GM21515 (cell line): ENCODE measurements at regions not wholly inside any gene's neighbourhood (a gene's known extent, or its start where the extent isn't known, plus 50 kb on each side); places are given as distances from the start of the nearest gene placed in this dataset.
"Not testable (repeated sequence)": the region's sequence is repeated elsewhere in the genome, so short reads cannot be mapped to it uniquely, and the experiment has no call there.

Experiments
- ATAC-seq: cut with Tn5 transposase; IDR thresholded peaks from one replicate; pipeline ENCODE4 v1.9.1; 2021; ENCODE audit not compliant: unreplicated experiment

- no peak for ATAC-seq
Observed at GRCh38 chr4:179165000-179165738, 1722.9 kb upstream of the AGA start.

- ATAC-seq, result no peak
Observed at GRCh38 chr4:179165862-179166261, 1723.6 kb upstream of the AGA start.

GRCh38 chr4:179170308-179170707 lies 1728.1 kb upstream of the AGA start:
- not testable (repeated sequence) for ATAC-seq

- no peak for ATAC-seq
Observed at GRCh38 chr4:179182741-179183140, 1740.5 kb upstream of the AGA start.

- no peak for ATAC-seq
Observed at GRCh38 chr4:179195887-179196286, 1753.7 kb upstream of the AGA start.

GRCh38 chr4:179196511-179196910 lies 1754.3 kb upstream of the AGA start:
- no peak for ATAC-seq

- no peak for ATAC-seq
Observed at GRCh38 chr4:179200681-179201080, 1758.4 kb upstream of the AGA start.

- ATAC-seq, result no peak
Observed at GRCh38 chr4:179225594-179225993, 1783.4 kb upstream of the AGA start.

GRCh38 chr4:179248821-179249220 lies 1806.6 kb upstream of the AGA start:
- no peak for ATAC-seq

- ATAC-seq, result no peak
Observed at GRCh38 chr4:179268791-179269190, 1826.6 kb upstream of the AGA start.

- ATAC-seq, result no peak
Observed at GRCh38 chr4:179272282-179272681, 1830.0 kb upstream of the AGA start.

GRCh38 chr4:179278647-179279046 lies 1836.4 kb upstream of the AGA start:
- ATAC-seq, result no peak

GRCh38 chr4:179285696-179286095 lies 1843.5 kb upstream of the AGA start:
- no peak for ATAC-seq

- no peak for ATAC-seq
Observed at GRCh38 chr4:179291657-179292056, 1849.4 kb upstream of the AGA start.

- ATAC-seq, result no peak
Observed at GRCh38 chr4:179292468-179292867, 1850.2 kb upstream of the AGA start.

- ATAC-seq, result peak; percentile 98
Observed at GRCh38 chr4:179307297-179308136, 1865.3 kb upstream of the AGA start.

GRCh38 chr4:179313823-179314222 lies 1871.6 kb upstream of the AGA start:
- ATAC-seq, result no peak

GRCh38 chr4:179325181-179325580 lies 1882.9 kb upstream of the AGA start:
- ATAC-seq, result no peak

- no peak for ATAC-seq
Observed at GRCh38 chr4:179328627-179329026, 1886.4 kb upstream of the AGA start.

GRCh38 chr4:179331362-179331761 lies 1889.1 kb upstream of the AGA start:
- no peak for ATAC-seq

GRCh38 chr4:179344861-179345260 lies 1902.6 kb upstream of the AGA start:
- no peak for ATAC-seq

- ATAC-seq, result no peak
Observed at GRCh38 chr4:179352221-179352620, 1910.0 kb upstream of the AGA start.
